Spleen (tissue), 7 donors: ENCODE measurements at regions not wholly inside any gene's neighbourhood (a gene's known extent, or its start where the extent isn't known, plus 50 kb on each side); places are given as distances from the start of the nearest gene placed in this dataset.

Source experiments
- POLR2A ChIP-seq, 3 donors: fragments of 450-650 bp; IDR thresholded peaks; one replicate each; pipeline ENCODE4 v1.5.1; 2017; ENCODE audit warnings: antibody characterized with exemption in 3 of 3, mild to moderate bottlenecking in 1 of 3
- POLR2AphosphoS5 ChIP-seq, 3 donors: sonication (generic); formaldehyde crosslinking; IDR thresholded peaks; one replicate each; pipeline ENCODE4 v1.5.1; 2017; ENCODE audit warnings: antibody characterized with exemption in 3 of 3
- TF ChIP-seq, protein P1 (sequence below), 11 experiments: fragments of 200-600 bp in 7 of 11; fragments of 450-650 bp in 4 of 11; sonication (generic) in 4 of 11; IDR thresholded peaks in 8 of 11; conservative IDR thresholded peaks in 3 of 11; 1 replicate in 7 of 11; 2 replicates in 4 of 11; pipeline versions ENCODE4 v1.4.0 to v1.8.0; 2016 to 2021; ENCODE audit warnings: antibody characterized with exemption in 11 of 11, inconsistent platforms in 4 of 11, mild to moderate bottlenecking in 1 of 11
- donor health status: DM: no; HTN: no; CAD: no; lungs with moderate emphysema.
- donor health status: DM: no; HTN: no; CAD: no.
- donor health status: DM: no; HTN: no; CAD: no.

DNA sequence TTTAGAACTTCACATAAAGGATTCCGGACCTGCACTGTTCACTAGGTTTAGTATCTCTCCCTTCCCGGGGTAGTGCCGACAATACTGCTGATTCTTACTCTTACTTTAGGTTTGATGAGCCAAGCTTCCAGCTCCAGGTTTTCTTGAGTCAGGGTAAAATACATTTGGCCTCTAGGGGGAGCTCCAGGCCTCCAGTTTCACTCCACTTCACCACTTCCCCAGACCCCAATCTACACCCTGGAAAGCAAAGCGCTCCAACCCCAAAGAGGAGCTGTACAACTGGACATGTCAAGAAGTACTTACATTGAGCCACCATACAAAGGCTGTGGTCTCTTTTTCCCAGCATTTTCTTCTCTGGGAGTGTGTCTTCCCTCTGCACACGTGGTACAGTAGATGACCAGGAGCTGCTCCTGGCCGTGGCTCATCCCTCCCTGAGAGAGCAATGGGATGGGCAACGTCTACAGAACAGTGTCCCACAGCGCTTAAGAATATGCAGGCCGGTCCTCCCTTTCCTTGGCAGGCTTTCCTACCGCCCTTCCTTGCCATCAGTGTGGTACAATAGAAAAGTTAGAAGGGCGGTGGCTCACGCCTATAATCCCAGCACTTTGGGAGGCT is 93.9 kb upstream of the CCDC80 start:
- TF ChIP-seq, protein P1, sequence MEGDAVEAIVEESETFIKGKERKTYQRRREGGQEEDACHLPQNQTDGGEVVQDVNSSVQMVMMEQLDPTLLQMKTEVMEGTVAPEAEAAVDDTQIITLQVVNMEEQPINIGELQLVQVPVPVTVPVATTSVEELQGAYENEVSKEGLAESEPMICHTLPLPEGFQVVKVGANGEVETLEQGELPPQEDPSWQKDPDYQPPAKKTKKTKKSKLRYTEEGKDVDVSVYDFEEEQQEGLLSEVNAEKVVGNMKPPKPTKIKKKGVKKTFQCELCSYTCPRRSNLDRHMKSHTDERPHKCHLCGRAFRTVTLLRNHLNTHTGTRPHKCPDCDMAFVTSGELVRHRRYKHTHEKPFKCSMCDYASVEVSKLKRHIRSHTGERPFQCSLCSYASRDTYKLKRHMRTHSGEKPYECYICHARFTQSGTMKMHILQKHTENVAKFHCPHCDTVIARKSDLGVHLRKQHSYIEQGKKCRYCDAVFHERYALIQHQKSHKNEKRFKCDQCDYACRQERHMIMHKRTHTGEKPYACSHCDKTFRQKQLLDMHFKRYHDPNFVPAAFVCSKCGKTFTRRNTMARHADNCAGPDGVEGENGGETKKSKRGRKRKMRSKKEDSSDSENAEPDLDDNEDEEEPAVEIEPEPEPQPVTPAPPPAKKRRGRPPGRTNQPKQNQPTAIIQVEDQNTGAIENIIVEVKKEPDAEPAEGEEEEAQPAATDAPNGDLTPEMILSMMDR (IDR thresholded peaks at IDR 0.05 in 8 of 11, conservative IDR thresholded peaks at IDR 0.05 in 3 of 11), result peak; percentile 46 to 82 (median 72)
- TF ChIP-seq POLR2A (IDR thresholded peaks at IDR 0.05) (no peak), POLR2AphosphoS5 (IDR thresholded peaks at IDR 0.05) (no peak)
